ENCODE measurements at regions not wholly inside any gene's neighbourhood (a gene's known extent, or its start where the extent isn't known, plus 50 kb on each side); places are given as distances from the start of the nearest gene placed in this dataset.
A peak's percentile ranks its signal among the peaks of the same experiment; 100 is the strongest.

- DNase-seq = no peak
These were observed 67.0 kb upstream of the FAM9A start for GRCh38 chrX:8868070-8868773.

GRCh38 chrX:8867406-8867805, 66.2 kb upstream of the FAM9A start:
- DNase-seq = no peak

GRCh38 chrX:8864161-8864560, 63.0 kb upstream of the FAM9A start:
- peak; percentile 29 for DNase-seq

GRCh38 chrX:8861908-8862307, 60.7 kb upstream of the FAM9A start:
- no peak for DNase-seq

- DNase-seq = no peak
These were observed 50.2 kb upstream of the FAM9A start for GRCh38 chrX:8851231-8851886.

All from NCI-H1105 treated with DMSO at 0.1 percent for 48 hours (cell line).